Colonic mucosa (tissue), 4 donors: ENCODE measurements at regions not wholly inside any gene's neighbourhood (a gene's known extent, or its start where the extent isn't known, plus 50 kb on each side); places are given as distances from the start of the nearest gene placed in this dataset.

ENCODE experiments used
- DNase-seq: peaks from one replicate; pipeline ENCODE4 v3.0.0-alpha.2; 2020
- H3K27ac ChIP-seq: fragments of 200-600 bp; one replicate; pipeline ENCODE4 v1.8.0; 2021
- H3K27me3 ChIP-seq: fragments of 200-600 bp; one replicate; pipeline ENCODE4 v1.8.0; 2021
- H3K36me3 ChIP-seq: fragments of 200-600 bp; one replicate; pipeline ENCODE4 v1.8.0; 2021
- H3K4me1 ChIP-seq: fragments of 200-600 bp; one replicate; pipeline ENCODE4 v1.8.0; 2021; ENCODE audit warnings: mild to moderate bottlenecking
- H3K4me3 ChIP-seq: fragments of 200-600 bp; one replicate; pipeline ENCODE4 v1.8.0; 2021
- H3K9ac ChIP-seq, 2 donors: one replicate each; pipeline ENCODE4 v1.7.0; 2013; ENCODE audit warnings: control low read depth in 2 of 2, low read depth in 2 of 2, low read length in 2 of 2
- H3K9me3 ChIP-seq: fragments of 200-600 bp; one replicate; pipeline ENCODE4 v1.8.0; 2021
- CTCF ChIP-seq: fragments of 200-600 bp; IDR thresholded peaks from one replicate; pipeline ENCODE4 v1.8.0; 2022; ENCODE audit warnings: antibody characterized with exemption, mild to moderate bottlenecking
- intact Hi-C: fragments of 100-400 bp; cut with DNase I; formaldehyde crosslinking; loops from one replicate; pipeline ENCODE4 v1.14.1; 2022
- donor health status: healthy.
- donor health status: DM: no; HTN: no; CAD: no.
- donor health status: DM: no; HTN: no; CAD: no.

GRCh38 chr12:22893878-22894277, 268.9 kb downstream of the ETNK1 start:
- Histone ChIP-seq H3K36me3 (no peaks in the 10 kb centered on the region), H3K27ac (no peak overlapping the region), H3K9ac (no peak overlapping the region), H3K4me1 (no peaks in the 10 kb centered on the region), H3K9me3 (no peaks in the 10 kb centered on the region), H3K27me3 (no peaks in the 10 kb centered on the region), H3K4me3 (no peak overlapping the region)
- no peak for DNase-seq
- no peak for TF ChIP-seq CTCF
- intact Hi-C loops, result no loop called here

DNA sequence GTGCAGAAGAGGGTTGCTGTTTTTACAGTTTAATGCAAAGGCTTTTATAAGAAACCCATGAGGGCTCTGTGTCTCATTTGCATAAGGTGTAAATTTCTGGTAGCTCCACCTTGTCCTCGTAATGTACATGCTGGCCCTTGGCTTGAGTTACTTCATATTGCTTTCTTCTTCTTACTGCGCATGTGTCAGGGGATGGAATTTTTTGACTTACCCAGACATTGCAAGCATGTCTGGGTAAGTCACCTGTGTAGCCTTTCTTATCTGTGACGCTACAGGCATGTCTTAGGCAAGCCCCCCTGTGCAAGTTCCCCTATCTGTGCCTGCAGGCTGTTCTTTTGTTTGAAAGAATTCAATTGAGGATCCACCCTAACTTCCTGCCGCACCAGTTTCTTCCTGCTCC, 274.2 kb downstream of the ETNK1 start:
- Histone ChIP-seq H3K9ac (no peak overlapping the region), H3K4me1 (no peaks in the 10 kb centered on the region), H3K4me3 (no peak overlapping the region), H3K27ac (no peak overlapping the region), H3K27me3 (no peaks in the 10 kb centered on the region), H3K9me3 (no peaks in the 10 kb centered on the region), H3K36me3 (no peaks in the 10 kb centered on the region)
- intact Hi-C loops, result no loop called here
- no peak for TF ChIP-seq CTCF
- DNase-seq, result no peak

- Histone ChIP-seq H3K4me3 (no peak overlapping the region), H3K27ac (no peak overlapping the region), H3K9ac (no peak overlapping the region), H3K27me3 (no peaks in the 10 kb centered on the region), H3K9me3 (no peaks in the 10 kb centered on the region), H3K36me3 (no peaks in the 10 kb centered on the region), H3K4me1 (no peaks in the 10 kb centered on the region)
- intact Hi-C loops, result no loop called here
- TF ChIP-seq CTCF, result no peak
- no peak for DNase-seq
These were observed 275.4 kb downstream of the ETNK1 start for GRCh38 chr12:22900401-22900800.

GRCh38 chr12:22904485-22904884, 279.5 kb downstream of the ETNK1 start:
- TF ChIP-seq CTCF, result no peak
- DNase-seq, result no peak
- intact Hi-C loops, result no loop called here
- Histone ChIP-seq H3K4me3 (no peak overlapping the region), H3K9me3 (no peaks in the 10 kb centered on the region), H3K36me3 (no peaks in the 10 kb centered on the region), H3K9ac (no peak overlapping the region), H3K27ac (no peak overlapping the region), H3K4me1 (no peaks in the 10 kb centered on the region), H3K27me3 (no peaks in the 10 kb centered on the region)

GRCh38 chr12:22916241-22916640, 291.3 kb downstream of the ETNK1 start:
- Histone ChIP-seq H3K27me3 (no peaks in the 10 kb centered on the region), H3K9ac (no peak overlapping the region), H3K9me3 (no peaks in the 10 kb centered on the region), H3K27ac (no peak overlapping the region), H3K4me1 (no peaks in the 10 kb centered on the region), H3K36me3 (no peaks in the 10 kb centered on the region), H3K4me3 (no peak overlapping the region)
- TF ChIP-seq CTCF, result no peak
- DNase-seq, result no peak
- intact Hi-C loops, result no loop called here

- TF ChIP-seq CTCF, result no peak
- no peak overlapping the region for H3K27ac ChIP-seq
- H3K9ac ChIP-seq, result no peak overlapping the region
- no peak for DNase-seq
- H3K27me3 ChIP-seq, result no peaks in the 10 kb centered on the region
- H3K4me3 ChIP-seq, result no peak overlapping the region
- intact Hi-C loops, result no loop called here
- no peaks in the 10 kb centered on the region for H3K9me3 ChIP-seq
- no peaks in the 10 kb centered on the region for H3K4me1 ChIP-seq
- H3K36me3 ChIP-seq, result no peaks in the 10 kb centered on the region
These were observed 291.8 kb downstream of the ETNK1 start for GRCh38 chr12:22916815-22917214.
